NCI-H2196 (cell line): ENCODE measurements at regions not wholly inside any gene's neighbourhood (a gene's known extent, or its start where the extent isn't known, plus 50 kb on each side); places are given as distances from the start of the nearest gene placed in this dataset.

Experiments used
- DNase-seq: peaks from one replicate; lab custom pipeline; 2025; ENCODE audit not compliant: unreplicated experiment; lab: John Stamatoyannopoulos, UW

DNA sequence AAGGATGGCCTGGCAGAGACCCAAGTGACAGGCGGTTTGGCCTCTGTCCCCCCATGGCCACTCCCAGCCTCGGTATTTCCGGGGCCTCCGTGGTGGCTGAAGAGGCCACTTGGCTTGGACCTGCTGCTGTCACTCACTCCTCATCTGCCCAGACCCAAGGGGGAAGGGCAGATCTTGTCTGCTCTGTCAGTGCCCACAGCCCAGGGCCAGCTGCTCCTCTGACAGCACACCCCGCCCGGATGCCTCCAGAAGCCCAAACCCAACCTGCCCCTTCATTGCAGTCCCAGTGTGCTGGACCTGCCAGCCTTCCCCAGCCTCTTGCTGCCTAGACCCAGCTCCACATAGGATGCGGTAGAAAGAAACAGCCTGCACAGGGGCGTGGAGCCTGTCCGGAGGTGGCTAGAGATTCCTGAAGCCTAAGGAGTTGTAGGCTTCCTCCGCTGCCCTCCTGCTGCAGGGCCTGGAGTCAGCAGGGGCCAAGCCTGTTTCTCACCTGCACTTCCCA lies 52.0 kb downstream of the MAGEF1 start:
- no peak for DNase-seq

DNA sequence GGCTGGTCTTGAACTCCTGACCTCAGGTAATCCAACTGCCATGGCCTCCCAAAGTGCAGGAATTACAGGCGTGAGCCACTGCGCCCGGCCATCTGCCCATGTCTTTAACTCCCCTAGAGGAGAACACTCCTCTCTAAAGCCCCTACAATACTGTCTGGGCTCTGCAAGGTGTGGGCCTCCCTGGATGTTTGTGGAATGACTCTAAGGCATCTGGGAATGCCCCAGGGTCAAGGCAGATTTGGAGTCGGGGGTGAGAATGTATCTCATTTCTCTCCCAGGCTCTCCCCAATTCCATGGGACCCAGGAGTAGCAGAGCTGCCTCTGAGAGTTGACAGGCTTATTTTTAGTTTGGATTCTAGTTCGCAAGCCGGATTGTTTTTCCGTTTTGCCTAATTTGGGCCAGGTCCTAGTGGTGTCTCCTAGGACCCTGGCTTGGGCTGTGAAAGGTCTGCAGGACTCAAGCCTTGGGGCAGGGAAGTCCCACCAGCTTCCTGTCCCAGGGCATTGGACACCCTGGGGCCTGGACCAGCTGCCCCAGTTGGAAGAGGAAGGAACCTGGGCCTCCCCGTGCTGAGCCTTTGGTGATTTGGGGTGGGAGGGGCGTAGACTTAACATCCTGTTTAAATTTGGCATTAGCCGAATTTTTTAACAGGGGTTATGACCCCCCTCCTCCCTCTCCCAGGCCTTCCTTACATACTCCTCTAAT lies 53.5 kb downstream of the MAGEF1 start:
- no peak for DNase-seq

DNA sequence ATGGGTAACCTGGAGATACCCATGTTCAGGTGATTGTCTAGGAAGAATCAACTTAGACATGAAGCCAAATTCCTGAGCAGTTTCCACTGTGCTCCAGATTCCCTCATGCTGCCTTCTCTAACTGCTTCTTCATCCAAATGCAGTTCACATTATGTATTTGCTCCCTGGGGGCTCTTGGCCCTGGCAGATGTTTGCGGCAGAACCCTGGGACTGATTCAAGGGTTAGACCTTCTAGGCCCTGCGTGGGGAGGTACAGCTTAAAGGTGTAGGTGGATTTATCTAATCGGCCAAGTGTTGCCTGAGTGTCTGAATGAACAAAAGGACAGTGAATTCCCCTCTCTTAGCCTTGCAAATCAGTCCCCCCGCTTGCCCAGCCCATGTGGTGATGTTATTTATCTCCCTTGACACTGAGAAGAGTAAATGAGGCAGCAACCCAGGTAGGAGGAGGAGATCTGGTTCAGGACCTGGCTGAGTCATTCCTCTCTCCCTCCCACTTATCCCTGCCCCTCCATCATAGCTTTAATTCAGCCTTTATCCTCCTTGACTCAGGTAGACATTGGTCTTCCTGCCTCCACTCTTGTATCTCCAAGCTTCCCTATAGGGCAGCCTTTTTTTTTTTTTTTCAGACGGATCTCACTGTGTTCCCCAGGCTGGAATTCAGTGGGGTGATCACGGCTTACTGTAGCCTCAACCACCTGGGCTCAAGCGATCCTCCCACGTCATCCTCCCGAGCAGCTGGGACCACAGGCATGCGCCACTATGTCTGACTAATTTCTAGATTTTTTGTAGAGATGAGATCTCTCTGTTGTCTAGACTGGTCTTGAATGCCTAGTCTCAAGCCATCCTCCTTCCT lies 54.8 kb downstream of the MAGEF1 start:
- DNase-seq: no peak

DNA sequence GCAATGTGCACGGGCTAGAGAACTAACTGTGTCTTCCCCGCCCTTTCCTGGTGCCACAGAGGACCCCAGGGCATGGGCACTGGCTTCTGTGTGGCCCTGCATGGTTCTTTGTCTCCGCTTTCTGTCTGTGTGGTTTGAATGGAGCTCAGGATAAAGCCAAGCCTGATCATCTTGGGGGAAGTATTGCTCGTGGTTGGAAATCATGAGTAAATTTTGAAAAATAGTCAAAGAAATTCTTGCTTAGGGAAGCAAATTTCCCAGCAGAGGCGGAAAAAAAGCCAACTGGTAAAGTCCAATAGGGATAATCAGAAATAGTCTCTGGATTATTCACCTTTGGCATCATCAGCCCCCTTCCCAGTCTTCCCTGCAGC lies 55.4 kb downstream of the MAGEF1 start:
- no peak for DNase-seq

DNA sequence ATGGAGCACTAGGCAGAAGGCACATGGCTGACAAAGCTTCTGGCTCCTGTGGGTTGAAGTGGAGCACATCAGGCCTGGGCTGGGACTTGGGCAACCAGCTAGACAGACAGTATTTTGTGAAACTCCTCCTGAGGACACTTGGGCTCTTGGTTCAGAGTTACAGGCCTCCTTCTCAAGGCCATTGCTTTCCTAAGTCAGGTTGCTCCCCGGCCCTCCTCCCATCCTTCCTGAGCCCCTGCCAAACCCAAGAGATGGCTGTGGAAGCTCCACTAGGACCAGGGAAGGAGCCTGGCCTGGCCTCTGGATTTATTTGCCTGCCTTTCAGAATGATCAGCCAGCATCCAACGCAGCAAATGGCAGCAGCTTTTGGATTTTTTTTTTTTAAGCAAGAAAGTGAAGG lies 56.3 kb downstream of the MAGEF1 start:
- DNase-seq: no peak

DNA sequence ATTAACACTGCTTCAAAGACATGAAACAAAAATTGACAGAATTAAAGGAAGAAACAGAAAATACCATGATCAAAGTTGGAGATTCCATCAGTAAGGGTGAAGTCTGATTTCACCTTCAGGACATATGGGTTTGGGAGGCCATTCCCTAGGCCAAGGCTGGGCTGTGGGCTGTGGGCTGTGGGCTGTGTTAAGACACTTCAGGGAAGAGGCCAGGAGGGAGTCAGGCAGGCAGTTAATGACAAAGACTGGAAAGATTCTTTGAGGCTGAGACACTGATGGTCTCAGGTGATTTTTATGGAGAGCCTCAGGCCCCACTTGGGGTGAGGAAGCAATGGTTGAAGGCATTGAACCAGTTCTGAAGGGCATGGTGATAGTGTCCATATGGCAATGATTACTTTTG lies 57.5 kb downstream of the MAGEF1 start:
- no peak for DNase-seq

DNA sequence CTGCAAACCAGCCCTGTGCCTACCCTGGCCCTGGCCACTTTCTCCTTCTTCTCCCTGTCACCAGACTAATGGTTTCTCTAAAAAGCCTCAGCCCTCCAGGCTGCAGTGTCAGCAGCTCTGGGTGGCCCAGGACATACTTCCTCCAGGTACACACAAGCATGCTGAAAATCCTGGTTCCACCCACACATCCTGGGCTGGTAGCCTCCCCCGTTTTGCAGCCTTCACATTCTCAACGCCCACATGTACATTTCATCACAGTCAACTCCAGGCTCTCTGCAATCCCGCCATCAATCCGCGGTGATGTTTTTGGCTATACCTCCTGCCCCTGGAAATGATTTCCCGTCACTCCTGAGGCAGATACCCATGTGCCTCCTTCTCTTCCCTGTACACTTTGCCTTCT lies 59.4 kb downstream of the MAGEF1 start:
- no peak for DNase-seq

DNA sequence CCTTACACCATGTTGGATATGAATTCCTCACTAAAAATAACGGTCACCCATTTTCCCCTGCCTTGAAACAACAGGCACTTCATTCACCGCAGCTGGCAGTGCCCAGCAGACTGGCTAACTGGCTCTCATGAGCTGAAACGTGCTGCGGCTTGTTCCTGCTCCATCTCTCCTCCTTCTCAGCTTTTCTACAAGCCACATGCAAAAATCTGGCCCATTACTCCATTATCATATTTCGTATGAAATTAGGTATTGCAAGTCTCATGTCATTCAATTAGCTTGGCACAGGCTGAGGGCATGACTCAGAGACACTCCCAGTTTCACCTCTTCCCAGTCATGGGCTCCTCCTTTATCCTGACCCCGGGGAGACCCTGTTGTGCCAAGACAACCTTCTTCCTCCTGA lies 60.0 kb downstream of the MAGEF1 start:
- no peak for DNase-seq

DNA sequence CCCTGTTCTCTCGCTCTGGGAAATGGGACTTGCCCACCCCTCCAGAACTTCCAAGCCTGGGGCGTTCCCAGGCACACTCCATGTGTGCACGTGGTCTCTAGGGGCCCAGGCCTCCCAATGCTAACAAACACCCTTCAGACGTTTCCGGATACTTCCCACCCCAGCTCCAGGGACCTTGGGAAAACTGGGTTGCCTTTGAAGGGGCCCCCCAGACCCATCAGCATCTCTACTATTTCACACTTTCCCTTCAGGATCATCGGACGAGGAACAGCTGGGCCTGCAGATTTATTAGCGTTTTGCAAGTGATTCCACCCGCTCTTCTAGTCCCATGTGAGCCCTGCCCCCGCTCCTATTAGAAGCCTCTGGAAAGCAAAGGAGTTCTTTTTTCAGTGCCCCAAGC lies 63.2 kb downstream of the MAGEF1 start:
- no peak for DNase-seq

DNA sequence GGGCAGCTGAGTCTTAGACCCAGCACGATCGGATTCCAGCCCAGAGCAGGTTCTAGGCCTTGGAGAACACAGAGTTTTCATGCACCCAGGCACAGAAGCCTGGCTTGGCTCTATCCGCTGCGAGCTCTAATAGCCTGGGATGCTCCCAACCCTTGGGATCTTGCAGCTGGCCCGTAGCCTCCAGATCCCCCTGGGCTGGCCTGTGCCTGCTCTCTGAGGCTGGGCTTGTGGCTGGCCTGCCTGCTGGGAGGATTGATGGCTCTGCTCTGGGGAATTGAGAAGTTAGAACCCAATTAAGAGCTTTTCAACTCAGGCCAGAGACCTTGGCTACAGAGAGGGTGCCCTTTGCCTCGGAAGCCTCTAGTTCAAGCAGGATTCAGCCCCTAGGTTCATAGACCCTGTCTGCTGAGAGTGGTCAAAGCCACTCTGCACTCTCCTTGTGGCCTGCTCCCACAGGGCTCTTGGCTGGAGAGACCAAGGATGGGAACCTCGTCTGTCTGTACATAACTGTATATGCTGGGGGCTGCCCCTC lies 64.4 kb downstream of the MAGEF1 start:
- DNase-seq: no peak

DNA sequence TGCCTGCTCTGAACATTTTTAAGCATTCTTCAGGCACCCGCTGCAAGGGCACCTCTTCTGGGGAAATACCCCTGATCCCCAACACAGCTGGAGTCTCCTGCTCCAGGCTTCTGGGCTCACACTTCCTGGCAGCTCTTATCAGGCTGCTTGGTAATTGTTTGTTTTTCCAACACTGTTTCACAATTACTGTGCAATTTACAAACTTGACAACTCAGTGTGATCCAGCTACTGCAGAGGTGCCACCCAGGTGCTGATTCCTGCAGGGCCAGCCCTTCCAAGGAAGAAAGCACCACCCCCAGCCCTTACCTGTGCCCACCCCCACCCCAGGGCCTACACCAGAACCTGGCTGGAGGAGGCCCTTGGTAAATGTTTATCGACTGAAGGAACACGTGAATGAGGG lies 66.5 kb downstream of the MAGEF1 start:
- DNase-seq: peak; percentile 37

DNA sequence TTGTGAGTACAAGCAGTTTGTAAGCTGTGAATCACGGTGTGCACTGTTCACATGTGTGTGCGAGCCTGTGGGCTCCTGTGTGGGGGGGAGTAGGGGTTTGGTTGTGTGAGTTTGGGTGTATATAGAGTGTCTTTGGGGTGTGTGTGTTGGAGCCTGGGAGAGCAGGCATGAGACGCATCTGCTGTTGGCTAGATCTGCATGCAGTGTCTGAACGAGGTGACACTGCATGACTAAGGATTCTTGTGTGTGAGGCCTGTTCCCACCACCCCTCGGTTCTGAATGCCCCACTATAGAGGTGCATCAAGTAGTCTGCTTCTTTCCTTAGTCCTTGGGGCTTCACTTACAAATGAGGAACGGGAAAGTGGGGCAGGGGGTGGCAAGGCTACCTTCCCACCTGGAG lies 68.4 kb downstream of the MAGEF1 start:
- no peak for DNase-seq

DNA sequence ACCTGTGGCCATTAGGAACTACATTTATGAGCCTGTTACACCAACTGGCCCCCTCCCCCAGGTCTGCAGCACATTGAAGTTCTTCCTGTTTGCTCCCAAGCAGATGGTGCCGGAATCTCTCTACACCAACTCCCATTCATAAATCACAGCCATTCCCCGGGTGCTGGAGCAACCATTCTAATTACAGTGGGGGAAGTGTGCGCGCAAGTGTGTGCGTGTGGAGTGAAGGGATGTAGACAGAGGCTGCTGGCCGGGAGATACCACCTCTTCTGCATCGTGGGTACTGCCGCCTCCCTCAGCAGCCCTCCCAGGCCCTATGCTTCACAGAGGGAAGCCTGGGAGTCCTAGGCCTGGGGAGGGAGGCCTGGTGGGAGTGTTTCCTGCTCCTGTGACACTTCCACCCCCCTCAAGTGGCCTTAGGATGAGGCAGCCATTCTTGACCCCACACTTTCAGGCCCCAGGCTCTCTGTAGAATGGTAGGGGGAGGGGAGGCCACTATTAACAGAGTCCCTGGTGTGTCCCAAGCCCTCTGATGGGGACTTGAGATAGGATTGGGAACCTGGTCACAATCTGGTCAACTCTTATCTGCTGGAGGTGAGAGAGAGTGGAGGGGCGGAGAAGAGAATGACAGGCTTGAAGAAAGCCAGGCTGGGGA lies 69.1 kb downstream of the MAGEF1 start:
- DNase-seq: no peak

DNA sequence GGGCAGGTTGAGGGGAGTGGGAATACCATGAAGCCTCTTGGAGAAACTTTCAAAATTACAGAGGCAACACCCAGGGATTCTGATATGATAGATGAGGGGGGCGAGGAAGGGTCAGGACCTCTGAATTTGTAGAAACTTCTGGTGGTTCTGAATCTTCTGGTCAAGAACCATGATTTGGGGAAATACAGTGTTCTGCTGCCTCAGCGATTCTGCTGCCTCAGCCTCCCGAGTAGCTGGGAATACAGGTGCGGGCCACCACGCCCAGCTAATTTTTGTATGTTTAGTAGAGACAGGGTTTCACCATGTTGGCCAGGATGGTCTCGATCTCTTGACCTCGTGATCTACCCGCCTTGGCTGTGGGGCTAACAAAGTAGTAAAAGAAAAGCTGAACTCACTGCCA lies 70.4 kb downstream of the MAGEF1 start:
- no peak for DNase-seq

DNA sequence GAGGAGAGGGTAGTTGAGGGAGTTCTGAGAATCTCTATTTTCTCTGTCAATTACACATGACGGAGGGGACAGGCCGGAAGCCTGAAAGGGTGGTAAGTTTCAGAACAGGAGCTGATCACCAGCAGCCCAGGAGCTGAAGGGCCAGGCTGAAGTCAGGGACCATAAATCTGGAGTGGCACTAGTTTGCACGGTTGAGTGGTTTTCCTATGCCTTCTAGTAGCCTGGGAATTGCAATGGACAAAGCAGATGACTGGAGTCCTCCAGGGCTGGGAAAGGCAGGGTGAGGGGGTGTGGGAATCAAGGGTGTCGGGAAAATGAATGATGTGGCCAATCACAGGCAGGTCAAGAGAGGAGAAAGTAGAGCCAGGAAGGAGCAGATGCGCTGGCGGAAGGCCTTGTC lies 72.5 kb downstream of the MAGEF1 start:
- no peak for DNase-seq

DNA sequence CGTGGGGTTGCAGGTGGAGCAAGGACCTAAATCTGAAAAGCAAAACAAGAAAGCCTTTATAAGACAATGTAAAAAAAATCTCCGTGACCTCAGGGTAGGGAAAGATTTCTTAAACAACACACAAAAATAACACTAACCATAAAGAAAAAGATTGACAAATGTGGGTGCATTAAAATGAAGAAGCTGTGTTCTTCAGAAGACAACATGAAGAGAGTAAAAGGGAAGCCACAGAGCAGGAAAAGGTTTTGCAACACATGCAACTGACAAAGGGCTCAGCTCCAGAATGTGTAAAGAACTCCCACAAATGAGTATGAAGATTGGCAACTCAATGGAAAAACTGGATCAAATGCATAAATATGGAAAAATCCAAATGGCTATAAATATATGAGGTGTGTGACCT lies 74.2 kb downstream of the MAGEF1 start:
- DNase-seq: no peak

DNA sequence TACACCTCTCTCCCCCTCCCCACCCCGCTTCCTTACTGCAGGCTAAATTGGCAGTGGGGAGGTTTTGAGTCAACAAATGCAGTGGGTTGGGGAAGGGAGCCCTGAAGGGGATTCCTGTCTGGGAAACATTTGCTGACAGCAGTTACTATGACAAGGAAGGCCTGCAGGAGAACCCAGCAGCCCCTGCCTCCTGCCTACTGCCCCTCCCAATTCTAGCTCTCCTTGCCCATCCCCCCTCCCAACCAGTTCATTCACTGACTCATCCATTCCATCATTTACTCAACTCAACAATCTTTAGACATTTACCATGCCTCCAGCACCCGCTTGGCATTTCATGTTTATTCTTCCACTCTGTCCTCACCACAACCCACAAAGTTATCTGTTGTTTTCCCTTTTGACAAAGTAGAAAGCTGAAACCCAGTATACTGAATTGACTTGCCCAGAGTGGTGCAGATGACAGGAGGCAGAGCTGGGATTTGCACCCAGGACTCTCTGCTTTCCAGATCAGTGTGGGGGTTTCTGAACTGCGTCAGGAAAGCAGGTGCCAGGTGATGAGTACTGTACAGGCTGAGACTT lies 75.0 kb downstream of the MAGEF1 start:
- no peak for DNase-seq

DNA sequence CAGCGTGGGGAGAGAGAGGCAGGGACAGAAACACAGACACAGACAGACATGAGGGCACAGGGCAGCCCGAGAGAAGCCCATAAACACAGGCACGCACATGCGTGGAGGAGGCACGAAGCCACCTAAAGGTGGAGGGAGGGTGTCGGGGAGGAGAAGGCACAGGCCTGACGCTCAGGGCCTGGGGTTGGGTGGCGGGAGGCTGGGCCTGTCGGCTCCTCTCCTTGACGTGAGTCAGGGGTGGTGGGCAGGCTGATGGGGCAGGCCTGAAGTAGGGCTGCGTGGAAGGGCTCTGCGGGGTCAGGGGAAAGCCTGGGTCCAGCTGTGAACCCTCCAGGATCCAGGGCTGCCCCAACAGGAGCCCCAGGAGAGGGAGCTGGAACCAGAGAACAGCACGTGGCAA lies 74.2 kb downstream of the EPHB3 start:
- no peak for DNase-seq

DNA sequence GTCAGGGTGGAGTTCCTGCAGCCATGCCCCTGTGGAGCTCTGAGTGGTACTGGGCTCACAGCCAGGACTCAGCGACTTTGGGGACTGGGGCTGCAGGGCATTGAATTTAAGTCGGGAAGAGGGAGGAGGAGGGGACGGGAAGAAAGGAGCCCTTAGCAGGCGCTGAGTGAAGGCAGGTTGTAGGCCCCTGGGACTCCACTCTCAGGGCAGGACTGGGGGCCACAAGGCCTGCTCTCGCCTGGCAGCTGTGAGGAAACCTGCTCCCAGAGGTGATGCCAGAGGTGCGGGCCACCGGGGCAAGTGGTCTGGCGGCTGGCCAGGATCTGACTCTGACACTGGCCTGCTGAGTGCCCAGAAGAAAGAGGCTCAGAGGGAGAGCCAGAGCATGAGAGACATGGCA lies 73.5 kb downstream of the EPHB3 start:
- peak; percentile 86 for DNase-seq

DNA sequence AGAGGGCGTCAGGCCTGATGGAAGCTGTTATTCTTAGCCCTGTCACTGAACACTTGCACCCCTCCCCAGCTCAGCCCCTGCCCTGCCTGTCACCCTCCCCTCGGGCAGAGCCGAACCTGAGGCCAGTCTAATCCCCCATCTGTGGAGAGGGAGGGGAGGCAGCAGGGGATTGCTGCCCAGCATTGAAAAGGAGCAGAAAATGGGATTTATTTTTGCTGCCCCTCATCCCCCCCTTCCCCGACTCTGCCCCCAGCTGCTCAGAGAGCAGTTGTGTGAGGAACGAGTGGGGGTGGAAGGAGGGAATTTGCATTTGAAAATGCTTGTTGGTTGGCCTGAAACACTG lies 71.6 kb downstream of the EPHB3 start:
- DNase-seq: no peak

DNA sequence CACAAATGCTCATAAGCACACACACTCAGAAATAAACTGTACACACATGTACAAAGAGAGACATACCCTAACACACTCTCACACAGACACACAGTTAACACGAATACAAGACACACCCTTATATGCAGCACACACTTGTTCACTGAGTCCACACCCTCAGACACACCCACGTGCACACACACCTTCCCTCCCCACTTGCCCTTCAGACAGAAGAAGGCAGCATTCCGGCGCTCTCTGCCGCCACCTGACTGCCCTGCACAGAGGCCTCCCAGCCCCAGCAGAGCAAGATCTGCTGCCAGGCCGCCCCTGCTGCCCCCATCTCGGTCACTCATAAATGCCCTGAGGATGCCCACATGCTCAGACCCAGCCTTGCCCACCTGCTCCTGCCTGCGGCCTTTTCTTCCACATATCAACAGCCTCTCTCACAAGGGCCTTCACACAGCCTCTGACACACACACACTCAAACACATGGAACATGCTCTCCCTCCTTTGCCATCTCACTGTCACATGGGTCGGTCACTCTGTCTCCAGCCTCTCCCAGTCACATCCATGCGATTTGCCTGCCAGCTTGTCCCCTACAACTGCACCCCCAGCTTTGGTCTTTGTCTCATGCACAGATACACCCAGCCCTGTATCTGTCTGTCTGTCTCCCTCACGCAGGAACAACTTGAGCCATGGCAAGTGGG lies 71.1 kb downstream of the EPHB3 start:
- no peak for DNase-seq
